HEK293 (cell line): ENCODE measurements at regions not wholly inside any gene's neighbourhood (a gene's known extent, or its start where the extent isn't known, plus 50 kb on each side); places are given as distances from the start of the nearest gene placed in this dataset.

Source experiments
- CTCF ChIA-PET: fragments of 350-600 bp; formaldehyde crosslinking; extraction: SDS; loops from one replicate; lab custom pipeline; 2021; ENCODE audit warnings: antibody characterized with exemption; lab: Yijun Ruan, JAX
- POLR2A ChIA-PET: fragments of 300-600 bp; formaldehyde crosslinking; extraction: SDS; loops from one replicate; lab custom pipeline; 2020; ENCODE audit warnings: antibody characterized with exemption, inconsistent platforms; lab: Yijun Ruan, JAX
- H3K27ac ChIP-seq: fragments of 200-500 bp; sonication (Bioruptor generic); 2 replicates; pipeline ENCODE4 v1.5.1; 2014; ENCODE audit warnings: low read depth, low read length, control low read depth, inconsistent platforms; ENCODE audit errors: extremely low read depth
- H3K36me3 ChIP-seq, 2 experiments: fragments of 200-500 bp in 1 of 2; sonication (Bioruptor generic) in 1 of 2; 1 replicate in 1 of 2; 2 replicates in 1 of 2; pipeline ENCODE4 v1.5.1; 2014 to 2017; ENCODE audit warnings: inconsistent platforms in 2 of 2, low read length in 2 of 2; ENCODE audit not compliant: control insufficient read depth in 2 of 2, insufficient read depth in 1 of 2
- H3K4me1 ChIP-seq: fragments of 200-500 bp; sonication (Bioruptor generic); 2 replicates; pipeline ENCODE4 v1.5.1; 2014; ENCODE audit warnings: mild to moderate bottlenecking, low read length, inconsistent platforms; ENCODE audit not compliant: control insufficient read depth, insufficient read depth
- H3K4me3 ChIP-seq: 2 replicates; pipeline ENCODE4 v1.5.1; 2011; ENCODE audit warnings: low read depth, mild to moderate bottlenecking, control low read depth, low read length, moderate library complexity
- H3K9me3 ChIP-seq: fragments of 200-500 bp; sonication (Bioruptor generic); 2 replicates; pipeline ENCODE4 v1.5.1; 2014; ENCODE audit warnings: low read depth, low read length, inconsistent platforms; ENCODE audit not compliant: control insufficient read depth, insufficient read depth
- BCL11A ChIP-seq: fragments of 450-650 bp; formaldehyde crosslinking; IDR thresholded peaks from 2 replicates; pipeline ENCODE4 v1.5.1; 2016; ENCODE audit warnings: low read depth, missing biosample characterization, missing genetic modification characterization
- GLIS2 ChIP-seq: fragments of 450-650 bp; formaldehyde crosslinking; IDR thresholded peaks from 2 replicates; pipeline ENCODE4 v1.5.1; 2016; ENCODE audit warnings: missing biosample characterization, missing genetic modification characterization
- HOXC10 ChIP-seq: sonication (generic); formaldehyde crosslinking; IDR thresholded peaks from 2 replicates; pipeline ENCODE4 v1.8.1; 2023; ENCODE audit warnings: mild to moderate bottlenecking, missing genetic modification reagents
- KLF10 ChIP-seq: fragments of 450-650 bp; IDR thresholded peaks from 2 replicates; pipeline ENCODE4 v1.5.1; 2018; ENCODE audit warnings: missing biosample characterization, mild to moderate bottlenecking, missing genetic modification characterization
- MEIS1 ChIP-seq: sonication (generic); formaldehyde crosslinking; IDR thresholded peaks from 2 replicates; pipeline ENCODE4 v1.8.1; 2022; ENCODE audit warnings: missing genetic modification reagents, mild to moderate bottlenecking, borderline replicate concordance
- PRDM1 ChIP-seq: fragments of 450-650 bp; formaldehyde crosslinking; IDR thresholded peaks from 2 replicates; pipeline ENCODE4; 2016; ENCODE audit warnings: missing biosample characterization, missing genetic modification characterization
- SP2 ChIP-seq: fragments of 450-650 bp; formaldehyde crosslinking; IDR thresholded peaks from 2 replicates; pipeline ENCODE4 v1.5.1; 2016; ENCODE audit warnings: missing biosample characterization, missing genetic modification characterization
- ZBTB8A ChIP-seq: fragments of 450-650 bp; formaldehyde crosslinking; IDR thresholded peaks from 2 replicates; pipeline ENCODE4 v1.5.1; 2016; ENCODE audit warnings: missing biosample characterization, missing genetic modification characterization
- ZIC2 ChIP-seq: fragments of 450-650 bp; formaldehyde crosslinking; IDR thresholded peaks from 2 replicates; pipeline ENCODE4 v1.5.1; 2016; ENCODE audit warnings: missing biosample characterization, missing genetic modification characterization
- ZNF121 ChIP-seq: fragments of 450-650 bp; formaldehyde crosslinking; IDR thresholded peaks from 2 replicates; pipeline ENCODE4 v1.5.1; 2016; ENCODE audit warnings: missing biosample characterization, missing genetic modification characterization
- ZNF140 ChIP-seq: fragments of 450-650 bp; formaldehyde crosslinking; IDR thresholded peaks from 2 replicates; pipeline ENCODE4 v1.5.1; 2016; ENCODE audit warnings: missing biosample characterization, missing genetic modification characterization
- ZNF169 ChIP-seq: fragments of 450-650 bp; formaldehyde crosslinking; IDR thresholded peaks from 2 replicates; pipeline ENCODE4 v1.5.1; 2016; ENCODE audit warnings: missing biosample characterization, missing genetic modification characterization
- ZNF76 ChIP-seq: fragments of 450-650 bp; formaldehyde crosslinking; IDR thresholded peaks from 2 replicates; pipeline ENCODE4; 2016; ENCODE audit warnings: low read depth, missing biosample characterization, missing genetic modification characterization, borderline replicate concordance
- ZSCAN23 ChIP-seq: fragments of 450-650 bp; formaldehyde crosslinking; IDR thresholded peaks from 2 replicates; pipeline ENCODE4 v1.5.1; 2016; ENCODE audit warnings: missing biosample characterization, missing genetic modification characterization
- TF ChIP-seq, protein P1 (sequence below): fragments of 450-650 bp; formaldehyde crosslinking; IDR thresholded peaks from 2 replicates; pipeline ENCODE4 v1.5.1; 2016; ENCODE audit warnings: missing biosample characterization, missing genetic modification characterization
- TF ChIP-seq, protein P2 (sequence below): fragments of 450-650 bp; formaldehyde crosslinking; IDR thresholded peaks from 2 replicates; pipeline ENCODE4 v1.5.1; 2016; ENCODE audit warnings: missing biosample characterization, missing genetic modification characterization

DNA sequence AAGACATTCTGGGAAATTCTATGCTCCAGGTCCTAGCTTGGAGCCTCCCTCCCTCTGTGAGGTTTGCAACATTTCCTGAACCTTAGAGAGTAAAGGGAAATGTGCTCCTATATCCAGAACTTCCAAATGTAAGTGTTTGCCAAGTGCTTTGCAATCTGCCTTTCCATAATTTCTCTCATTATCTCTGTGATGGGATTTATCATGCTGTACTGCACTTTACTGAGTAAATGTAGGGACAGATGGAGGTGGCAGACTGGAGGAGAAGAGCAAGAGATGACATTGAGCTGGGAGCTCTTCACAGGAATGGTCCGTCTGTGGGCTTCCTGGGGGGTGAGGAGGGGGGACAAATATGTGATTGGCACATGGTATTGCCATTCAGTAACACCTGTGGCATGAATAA lies 184.3 kb downstream of the SOX4 start:
- CTCF ChIA-PET, result no interaction called here
- no peak overlapping the region for H3K27ac ChIP-seq
- no peak overlapping the region for H3K4me3 ChIP-seq
- H3K36me3 ChIP-seq, result no peaks in the 10 kb centered on the region
- peaks cover 16% of the 10 kb centered on the region for H3K4me1 ChIP-seq
- POLR2A ChIA-PET, result no interaction called here
- no peaks in the 10 kb centered on the region for H3K9me3 ChIP-seq
- TF ChIP-seq ZSCAN23 (no peak), SP2 (no peak), MEIS1 (CRISPR knock-in tag) (no peak), ZNF140 (no peak)
- TF ChIP-seq, protein P1, sequence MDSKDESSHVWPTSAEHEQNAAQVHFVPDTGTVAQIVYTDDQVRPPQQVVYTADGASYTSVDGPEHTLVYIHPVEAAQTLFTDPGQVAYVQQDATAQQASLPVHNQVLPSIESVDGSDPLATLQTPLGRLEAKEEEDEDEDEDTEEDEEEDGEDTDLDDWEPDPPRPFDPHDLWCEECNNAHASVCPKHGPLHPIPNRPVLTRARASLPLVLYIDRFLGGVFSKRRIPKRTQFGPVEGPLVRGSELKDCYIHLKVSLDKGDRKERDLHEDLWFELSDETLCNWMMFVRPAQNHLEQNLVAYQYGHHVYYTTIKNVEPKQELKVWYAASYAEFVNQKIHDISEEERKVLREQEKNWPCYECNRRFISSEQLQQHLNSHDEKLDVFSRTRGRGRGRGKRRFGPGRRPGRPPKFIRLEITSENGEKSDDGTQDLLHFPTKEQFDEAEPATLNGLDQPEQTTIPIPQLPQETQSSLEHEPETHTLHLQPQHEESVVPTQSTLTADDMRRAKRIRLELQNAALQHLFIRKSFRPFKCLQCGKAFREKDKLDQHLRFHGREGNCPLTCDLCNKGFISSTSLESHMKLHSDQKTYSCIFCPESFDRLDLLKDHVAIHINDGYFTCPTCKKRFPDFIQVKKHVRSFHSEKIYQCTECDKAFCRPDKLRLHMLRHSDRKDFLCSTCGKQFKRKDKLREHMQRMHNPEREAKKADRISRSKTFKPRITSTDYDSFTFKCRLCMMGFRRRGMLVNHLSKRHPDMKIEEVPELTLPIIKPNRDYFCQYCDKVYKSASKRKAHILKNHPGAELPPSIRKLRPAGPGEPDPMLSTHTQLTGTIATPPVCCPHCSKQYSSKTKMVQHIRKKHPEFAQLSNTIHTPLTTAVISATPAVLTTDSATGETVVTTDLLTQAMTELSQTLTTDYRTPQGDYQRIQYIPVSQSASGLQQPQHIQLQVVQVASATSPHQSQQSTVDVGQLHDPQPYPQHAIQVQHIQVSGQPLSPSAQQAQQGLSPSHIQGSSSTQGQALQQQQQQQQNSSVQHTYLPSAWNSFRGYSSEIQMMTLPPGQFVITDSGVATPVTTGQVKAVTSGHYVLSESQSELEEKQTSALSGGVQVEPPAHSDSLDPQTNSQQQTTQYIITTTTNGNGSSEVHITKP (tag by site-specific recombination), result no peak

DNA sequence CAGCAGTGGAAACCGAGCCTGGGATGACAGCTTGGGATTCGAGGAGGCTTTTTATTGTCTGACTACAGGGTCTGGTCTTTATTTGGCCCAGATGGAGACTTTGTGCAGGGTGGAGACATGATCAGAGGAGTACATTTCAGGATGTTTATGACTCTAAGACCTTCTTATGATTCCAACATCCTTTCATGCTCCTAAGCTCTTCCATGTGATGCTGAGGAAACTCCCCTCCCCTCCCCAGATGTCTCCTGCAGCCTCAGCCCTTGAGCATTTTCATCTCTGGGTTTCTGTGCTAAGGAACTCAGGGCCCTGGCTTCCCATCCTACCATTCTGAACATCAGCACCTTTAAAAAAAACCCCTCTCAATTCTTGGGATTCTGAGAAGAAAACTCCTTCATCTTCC lies 186.6 kb downstream of the SOX4 start:
- H3K9me3 ChIP-seq, result no peaks in the 10 kb centered on the region
- no peak overlapping the region for H3K27ac ChIP-seq
- H3K4me1 ChIP-seq, result peaks cover 8% of the 10 kb centered on the region
- no peak overlapping the region for H3K4me3 ChIP-seq
- ChIA-PET POLR2A (interaction anchor here (0.8 kb wide), 1 partner anchor 187 kb away, joined by 4 read pairs; the partner anchor contains the start of gene SOX4), CTCF (interaction anchor here (2.0 kb wide), 1 partner anchor 11 kb away, joined by 5 read pairs; no protein-coding TSS in a partner anchor)
- no peaks in the 10 kb centered on the region for H3K36me3 ChIP-seq
- no peak for TF ChIP-seq KLF10 (tag by site-specific recombination)
- no peak for TF ChIP-seq ZIC2 (tag by site-specific recombination)
- no peak for TF ChIP-seq PRDM1 (tag by site-specific recombination)
- TF ChIP-seq GLIS2 (tag by site-specific recombination), result no peak
- no peak for TF ChIP-seq BCL11A (tag by site-specific recombination)
- TF ChIP-seq ZNF169 (tag by site-specific recombination), result no peak
- TF ChIP-seq ZNF76, result no peak
- no peak for TF ChIP-seq ZNF121
- TF ChIP-seq, all 188 proteins: peak for 0

DNA sequence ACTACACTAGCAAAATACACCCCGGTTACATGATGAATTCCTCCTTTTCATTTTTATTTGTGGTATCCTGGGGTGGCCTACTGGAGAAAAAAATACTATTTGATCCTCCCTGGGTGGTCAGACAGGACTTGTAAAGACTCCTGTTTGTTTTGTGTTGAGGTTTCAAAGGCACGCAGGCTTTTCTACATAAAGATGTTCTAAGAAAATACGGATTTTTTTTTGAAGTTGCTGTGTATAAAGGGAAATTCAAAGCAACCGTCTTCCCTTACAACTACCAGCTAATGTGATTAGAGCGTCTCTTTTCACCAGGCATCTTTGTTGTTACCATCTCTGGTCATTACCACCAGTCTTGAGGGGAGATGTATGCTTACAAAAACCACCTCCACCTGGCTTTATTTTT lies 187.1 kb downstream of the SOX4 start:
- H3K36me3 ChIP-seq, result no peaks in the 10 kb centered on the region
- H3K27ac ChIP-seq, result no peak overlapping the region
- no peak overlapping the region for H3K4me3 ChIP-seq
- H3K4me1 ChIP-seq, result peaks cover 8% of the 10 kb centered on the region
- POLR2A ChIA-PET, result no interaction called here
- CTCF ChIA-PET, result interaction anchor here (2.0 kb wide), 1 partner anchor 11 kb away, joined by 5 read pairs; no protein-coding TSS in a partner anchor
- TF ChIP-seq ZBTB8A (tag by site-specific recombination) (no peak), HOXC10 (CRISPR knock-in tag) (no peak)
- TF ChIP-seq, protein P2, sequence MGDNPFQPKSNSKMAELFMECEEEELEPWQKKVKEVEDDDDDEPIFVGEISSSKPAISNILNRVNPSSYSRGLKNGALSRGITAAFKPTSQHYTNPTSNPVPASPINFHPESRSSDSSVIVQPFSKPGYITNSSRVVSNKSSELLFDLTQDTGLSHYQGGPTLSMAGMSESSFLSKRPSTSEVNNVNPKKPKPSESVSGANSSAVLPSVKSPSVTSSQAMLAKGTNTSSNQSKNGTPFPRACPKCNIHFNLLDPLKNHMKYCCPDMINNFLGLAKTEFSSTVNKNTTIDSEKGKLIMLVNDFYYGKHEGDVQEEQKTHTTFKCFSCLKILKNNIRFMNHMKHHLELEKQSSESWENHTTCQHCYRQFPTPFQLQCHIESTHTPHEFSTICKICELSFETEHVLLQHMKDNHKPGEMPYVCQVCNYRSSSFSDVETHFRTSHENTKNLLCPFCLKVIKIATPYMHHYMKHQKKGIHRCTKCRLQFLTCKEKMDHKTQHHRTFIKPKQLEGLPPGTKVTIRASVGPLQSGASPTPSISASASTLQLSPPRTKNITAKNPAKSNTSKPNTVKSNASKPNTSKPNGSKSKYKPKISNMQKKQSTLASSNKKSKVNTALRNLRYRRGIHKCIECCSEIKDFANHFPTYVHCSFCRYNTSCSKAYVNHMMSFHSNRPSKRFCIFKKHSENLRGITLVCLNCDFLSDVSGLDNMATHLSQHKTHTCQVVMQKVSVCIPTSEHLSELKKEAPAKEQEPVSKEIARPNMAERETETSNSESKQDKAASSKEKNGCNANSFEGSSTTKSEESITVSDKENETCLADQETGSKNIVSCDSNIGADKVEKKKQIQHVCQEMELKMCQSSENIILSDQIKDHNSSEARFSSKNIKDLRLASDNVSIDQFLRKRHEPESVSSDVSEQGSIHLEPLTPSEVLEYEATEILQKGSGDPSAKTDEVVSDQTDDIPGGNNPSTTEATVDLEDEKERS (tag by site-specific recombination), result no peak
- H3K9me3 ChIP-seq, result no peaks in the 10 kb centered on the region
